GM19043 (cell line): ENCODE measurements at regions not wholly inside any gene's neighbourhood (a gene's known extent, or its start where the extent isn't known, plus 50 kb on each side); places are given as distances from the start of the nearest gene placed in this dataset.

Experiments
- ATAC-seq: cut with Tn5 transposase; IDR thresholded peaks from one replicate; pipeline ENCODE4 v1.9.1; 2021; ENCODE audit warnings: low read depth; ENCODE audit not compliant: unreplicated experiment

DNA sequence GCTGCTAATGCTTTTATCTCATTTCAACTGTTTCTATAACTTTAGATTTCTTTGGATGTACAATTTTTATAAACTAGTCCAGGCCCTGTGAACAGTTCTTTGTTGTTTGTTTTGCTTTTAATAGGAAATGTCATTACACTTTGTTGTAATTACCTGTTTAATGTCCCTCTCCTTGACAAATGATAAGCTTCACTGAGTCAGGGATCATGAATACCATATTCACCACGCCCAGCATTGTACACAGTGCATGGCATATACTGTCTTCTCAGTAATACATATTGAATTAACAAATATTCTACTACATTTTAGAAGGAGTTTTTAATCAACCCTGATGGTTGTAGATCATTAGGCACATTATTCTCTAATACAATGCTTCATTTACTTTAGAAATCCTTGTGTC lies 1105.0 kb downstream of the MAT2B start:
- no peak for ATAC-seq

DNA sequence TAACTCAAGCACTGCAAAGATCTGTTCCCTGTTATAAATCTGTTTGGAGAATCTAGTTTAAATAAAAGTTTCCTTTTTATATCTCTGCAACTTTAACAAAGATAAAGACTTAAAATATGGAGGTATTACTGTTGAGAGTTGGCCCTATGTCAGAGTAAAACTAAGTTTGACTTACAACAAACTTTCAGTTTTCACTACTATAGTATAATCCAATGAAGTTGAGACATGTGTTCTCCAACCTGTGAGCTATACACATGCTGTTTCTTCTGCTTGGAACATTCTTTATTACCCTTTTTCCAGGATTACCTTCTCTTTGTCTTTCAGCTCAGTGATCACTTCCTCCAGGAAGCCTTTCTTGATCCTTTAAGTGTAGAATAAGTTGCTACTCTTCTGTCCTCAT lies 1109.3 kb downstream of the MAT2B start:
- no peak for ATAC-seq

DNA sequence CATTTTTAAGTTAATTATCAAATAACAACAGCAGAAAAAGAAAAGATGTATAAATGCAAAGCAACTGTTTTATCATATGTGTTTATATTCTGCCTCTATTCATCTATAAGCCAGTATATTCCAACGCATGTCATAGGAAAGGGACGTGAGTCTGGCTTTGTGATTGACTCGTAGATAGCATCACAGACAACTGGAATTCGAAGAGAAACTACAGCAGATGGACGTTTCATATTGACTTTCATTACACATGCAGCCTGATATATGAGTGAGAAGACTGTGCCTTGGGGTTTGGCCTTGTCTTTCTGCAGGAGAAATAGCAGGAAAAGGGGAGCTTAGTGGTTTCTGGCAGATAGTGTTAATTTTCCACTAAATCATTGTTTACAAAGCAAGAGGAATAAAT lies 1111.9 kb downstream of the MAT2B start:
- ATAC-seq: no peak

DNA sequence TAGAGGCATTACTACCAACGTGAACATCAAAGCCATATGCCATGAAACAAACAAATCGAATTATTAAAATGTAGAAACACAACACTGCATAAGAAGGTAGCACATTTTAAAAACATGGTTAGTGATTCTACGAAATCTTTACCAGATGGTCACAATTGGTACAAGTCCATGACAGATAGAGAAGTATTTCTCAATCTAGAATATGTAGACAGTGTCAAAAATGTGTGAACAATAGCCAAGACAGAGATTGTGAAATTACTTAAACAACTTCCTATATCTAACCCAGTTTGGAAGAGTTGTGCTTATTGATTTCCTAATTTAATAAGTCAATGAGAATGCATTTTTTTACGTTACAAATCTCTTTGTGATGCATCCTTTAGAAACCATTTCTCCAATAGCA lies 1121.6 kb downstream of the MAT2B start:
- no peak for ATAC-seq

DNA sequence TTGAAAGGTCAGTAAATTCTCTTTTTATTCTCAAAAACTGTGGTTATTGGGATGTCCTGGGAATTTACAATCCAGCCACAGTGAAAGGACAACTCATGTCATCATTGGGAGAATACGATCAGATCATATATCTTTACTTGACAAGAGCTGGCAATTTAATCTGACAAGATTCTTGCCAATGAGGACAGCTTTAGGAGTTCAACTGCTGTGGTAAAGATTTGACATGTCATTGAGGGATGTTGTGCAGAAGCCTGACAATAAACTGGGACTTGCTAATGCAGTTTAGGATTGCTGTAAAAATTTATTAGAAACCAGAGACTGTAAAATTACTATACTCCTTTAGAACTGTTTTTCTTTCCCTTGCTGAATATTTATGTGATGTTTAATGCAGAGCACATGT lies 1131.0 kb downstream of the MAT2B start:
- ATAC-seq: no peak

DNA sequence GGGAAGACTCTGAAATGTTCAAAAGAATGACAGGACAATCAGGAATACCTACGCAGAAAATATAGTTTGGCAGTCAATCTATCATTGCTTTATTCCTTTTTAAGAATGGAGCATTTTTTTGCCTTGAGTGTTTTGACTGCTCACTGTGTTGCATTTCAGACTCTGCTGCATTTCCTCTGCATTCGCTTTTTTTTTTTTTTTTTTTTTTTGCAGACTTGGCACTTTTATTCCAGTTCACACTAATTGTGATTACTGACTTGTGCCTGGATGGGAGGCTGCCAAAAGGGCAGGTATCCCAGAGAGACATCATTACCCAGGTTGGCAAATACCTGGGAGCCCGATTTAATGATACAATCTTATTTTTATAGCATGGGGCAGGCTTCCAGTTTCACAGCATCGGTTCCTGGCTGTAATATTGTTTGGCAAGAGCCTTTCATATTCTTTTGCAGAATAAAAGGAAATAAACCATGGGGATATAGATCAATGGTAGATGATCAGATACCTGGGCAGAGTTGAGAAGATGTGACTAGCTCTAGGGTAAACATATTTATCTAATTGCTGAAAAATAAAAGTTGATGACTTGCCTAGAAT lies 1132.6 kb downstream of the MAT2B start:
- no peak for ATAC-seq

DNA sequence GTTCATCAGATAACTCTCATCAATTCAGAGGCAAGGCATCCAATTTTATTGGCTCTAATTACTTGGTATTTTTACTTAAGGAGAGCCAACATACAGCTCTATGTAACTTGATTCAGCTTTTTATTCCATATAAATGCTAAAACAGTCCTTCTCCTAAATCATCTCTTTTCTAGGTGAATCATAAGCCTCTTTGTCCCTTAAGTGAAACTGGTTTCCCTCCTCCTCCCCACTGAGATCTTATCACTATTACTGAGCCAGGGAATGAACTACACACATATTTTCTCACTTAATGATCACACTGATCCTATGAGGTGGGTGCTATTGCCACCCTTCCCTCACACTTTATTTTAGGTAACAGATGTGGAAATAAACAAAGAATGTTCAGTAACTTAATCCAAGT lies 1143.8 kb downstream of the MAT2B start:
- no peak for ATAC-seq

DNA sequence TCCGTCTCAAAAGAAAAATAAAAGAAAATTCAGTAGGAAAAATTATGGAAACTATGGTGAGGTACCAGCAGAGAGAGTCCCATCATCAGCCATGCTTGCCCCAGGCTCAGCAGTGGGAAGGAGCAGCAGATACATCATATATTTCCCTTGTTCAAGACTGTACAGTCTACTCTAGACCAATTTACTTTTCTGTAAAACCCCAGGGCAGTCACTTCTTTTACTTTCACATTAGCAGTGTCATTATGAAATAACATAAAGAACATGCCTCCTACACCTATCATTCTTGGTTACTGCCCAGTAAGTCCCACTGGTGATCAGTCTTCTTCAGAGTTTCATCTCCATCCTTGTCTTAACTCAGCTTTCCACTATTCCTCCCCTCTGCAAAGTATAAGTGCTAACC lies 1145.0 kb downstream of the MAT2B start:
- no peak for ATAC-seq

DNA sequence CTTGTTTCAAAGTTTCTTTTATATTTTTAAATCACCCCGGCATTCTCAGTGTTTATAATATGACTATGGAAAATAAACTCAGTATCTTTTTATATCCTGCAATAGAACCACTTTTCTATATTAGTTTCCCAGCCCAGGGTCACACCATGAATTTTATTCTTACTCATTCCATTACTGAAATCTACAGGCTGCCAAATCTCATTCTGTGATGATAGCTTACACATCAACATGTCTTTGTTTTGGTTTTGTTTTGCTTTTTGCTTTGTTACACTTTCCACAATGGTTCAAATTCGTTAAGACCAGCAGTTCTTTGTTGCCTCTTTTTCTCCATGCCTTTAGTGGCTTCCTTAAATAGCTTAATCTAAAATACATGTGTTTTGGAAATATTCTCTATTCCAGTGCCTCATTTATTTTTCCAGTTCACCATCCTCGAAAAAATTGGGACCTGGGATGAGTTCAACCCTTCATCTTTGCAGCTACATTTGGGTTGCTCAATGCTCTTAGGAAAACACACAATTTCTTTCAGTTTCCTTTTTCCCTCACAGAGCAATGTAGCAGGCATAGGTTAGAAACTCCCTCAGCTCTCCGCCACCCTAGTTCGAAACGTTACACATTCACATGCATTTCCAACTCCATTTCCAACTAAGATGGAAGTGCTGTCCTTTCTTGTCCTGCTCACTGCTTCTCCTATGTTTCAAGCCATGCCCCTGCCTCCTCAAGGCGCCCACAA lies 1146.3 kb downstream of the MAT2B start:
- ATAC-seq: no peak

DNA sequence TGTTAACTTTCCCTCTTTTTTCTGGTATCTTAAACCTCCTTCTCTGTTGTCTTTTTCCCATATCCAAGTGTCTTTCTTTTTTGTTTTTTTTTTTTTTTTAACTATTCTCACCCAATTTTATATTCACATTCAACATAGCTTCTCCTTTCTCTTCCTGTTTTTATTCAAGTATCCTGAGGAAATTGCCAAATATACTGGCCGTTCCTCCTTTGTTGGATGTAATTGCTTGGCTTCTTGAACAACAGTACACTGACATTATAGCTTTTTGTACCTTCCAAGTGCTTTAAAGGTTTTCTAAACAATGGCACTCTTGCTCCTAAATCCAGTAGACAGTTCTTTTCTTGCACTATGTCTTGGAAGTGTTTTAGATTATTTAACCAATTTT lies 1146.8 kb downstream of the MAT2B start:
- ATAC-seq: no peak

DNA sequence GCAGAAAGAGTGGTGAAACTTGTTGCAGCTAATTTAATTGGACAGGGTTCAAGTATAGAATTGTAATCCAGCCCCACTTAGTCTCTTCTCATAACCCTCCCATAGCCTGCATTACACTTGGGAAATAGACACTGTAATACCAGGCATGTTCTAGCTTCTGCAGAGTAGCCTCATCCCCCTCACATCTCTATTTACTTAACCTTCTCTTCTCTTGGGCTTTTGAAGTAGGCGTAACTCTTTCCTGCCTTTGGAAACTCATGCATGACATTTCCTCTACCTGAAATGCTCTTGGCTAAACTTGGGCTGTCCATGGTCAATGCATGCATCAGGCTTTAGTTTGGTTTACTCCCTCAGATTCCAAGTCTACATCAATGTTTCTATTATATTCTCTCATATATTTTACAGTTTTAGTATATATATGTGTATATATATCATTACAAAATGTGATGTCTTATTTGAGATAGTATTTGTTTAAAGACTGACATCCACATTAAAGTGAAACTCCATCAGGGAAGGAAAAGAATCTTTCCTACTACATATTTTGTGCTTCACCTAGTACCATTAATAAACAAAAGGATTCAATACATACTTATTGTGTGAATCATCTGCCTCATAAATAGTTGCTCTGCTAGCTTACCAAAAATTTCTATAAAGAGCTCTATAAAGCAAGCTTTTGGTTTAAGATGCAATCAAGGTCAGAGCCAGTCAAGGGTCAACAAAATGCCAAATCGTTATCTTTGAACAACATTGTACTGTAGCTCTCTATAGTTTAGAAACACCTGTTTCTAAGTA lies 1158.0 kb downstream of the MAT2B start:
- no peak for ATAC-seq

DNA sequence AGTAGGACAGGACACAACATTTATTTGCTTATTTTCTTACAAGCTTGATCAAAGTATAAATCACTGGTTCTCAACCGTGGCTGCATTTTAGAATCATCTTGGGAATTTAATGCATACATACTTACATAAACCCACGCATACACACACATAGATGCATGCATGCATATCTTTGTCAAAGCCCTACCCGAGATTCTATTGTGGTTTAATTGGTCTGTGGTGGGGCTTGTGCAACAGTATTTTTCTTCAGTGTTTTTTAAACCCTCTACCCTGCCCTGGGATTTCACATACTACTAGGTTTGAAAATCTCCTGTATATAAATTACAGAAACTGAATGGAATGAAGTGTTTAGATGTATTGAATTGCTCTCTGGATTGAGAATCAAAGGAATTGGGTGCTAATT lies 1166.2 kb downstream of the MAT2B start:
- no peak for ATAC-seq

DNA sequence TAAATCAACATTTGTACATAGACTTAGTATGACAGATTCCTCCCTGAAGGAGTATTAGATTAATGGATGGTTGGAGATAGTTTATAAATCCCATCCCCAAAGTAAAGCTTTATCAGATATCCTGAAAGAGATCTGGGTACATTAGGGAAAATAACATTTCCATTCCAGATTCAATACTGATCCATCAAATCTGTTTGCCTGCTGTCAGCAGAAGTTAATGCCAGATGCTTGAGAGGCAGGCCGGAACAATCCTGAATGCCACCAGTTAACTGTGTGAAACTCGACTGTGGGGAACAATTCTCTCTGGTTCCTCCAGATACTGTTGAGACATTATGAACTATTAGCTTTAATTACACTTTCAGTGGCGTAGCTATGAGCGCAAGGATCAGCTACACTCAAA lies 1166.8 kb downstream of the MAT2B start:
- no peak for ATAC-seq

DNA sequence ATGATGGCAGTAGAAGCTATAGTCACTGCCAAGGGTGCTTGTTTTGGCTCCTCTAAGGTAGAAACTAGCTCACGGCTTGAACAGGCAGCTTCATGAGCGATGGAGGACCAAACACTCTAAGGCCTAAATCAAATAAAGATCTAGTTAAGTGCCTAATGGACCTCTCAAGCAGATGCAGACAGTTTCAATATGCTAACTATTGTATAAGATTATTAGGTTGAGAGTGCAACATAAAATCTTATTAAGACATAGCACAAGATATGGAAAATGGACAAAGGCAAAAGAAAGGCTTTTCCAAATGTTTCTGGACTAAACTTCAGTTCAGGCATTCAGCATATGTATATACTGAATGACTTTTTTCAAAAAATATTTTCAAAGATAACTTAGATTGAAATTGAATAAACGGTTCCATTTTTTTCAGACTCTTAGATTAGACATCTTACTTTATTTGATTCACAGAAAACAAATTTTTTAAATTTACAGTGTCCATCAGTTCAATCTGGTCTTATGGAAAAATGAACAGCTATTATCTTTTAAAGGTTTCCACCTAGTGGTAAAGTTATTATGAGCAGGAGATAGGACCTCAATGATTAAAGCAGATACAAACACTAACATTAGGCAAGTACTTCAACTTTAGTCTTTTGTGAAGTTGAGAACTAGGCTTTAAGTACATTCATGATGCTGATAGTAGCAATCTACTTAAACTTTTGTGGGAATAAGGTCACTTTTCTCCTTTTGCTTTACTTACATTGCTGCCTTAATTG lies 1167.7 kb downstream of the MAT2B start:
- no peak for ATAC-seq

DNA sequence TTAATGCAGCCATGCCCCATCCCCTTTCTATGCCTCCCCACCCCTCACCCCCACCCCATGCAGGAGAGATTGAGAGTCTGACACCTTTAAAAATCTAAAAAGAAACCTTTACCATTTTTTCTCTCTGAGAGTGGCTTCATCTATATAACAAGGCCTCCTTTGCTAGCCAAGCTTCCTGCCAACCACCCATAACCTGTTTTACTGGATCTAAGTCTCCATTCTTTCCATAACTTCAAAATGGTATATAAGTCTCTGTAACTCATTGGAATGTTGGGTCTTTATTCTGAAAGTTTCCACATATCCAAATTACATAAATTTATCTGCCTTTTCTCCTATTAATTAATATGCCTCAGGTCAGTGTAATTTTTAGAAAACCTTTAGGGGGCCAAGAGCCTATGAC lies 1174.0 kb downstream of the MAT2B start:
- ATAC-seq: no peak

DNA sequence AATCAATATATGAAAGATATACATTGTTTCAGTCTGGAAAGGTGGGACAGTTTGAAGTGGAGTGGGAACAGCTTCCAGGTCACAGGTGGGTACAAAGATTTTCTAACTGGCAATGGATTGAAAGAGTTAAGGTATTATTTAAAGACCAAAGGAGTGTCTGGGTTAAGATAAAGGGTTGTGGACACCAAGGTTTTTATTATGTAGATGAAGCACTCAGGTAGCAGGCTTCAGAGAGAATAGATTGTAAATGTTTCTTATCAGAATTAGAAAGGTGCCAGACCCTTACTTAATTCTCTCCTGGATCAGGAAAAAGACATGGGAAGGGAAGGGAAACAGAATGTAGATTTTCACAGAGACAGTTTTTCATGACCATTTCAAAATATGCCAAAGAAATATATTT lies 1174.8 kb downstream of the MAT2B start:
- ATAC-seq: no peak

DNA sequence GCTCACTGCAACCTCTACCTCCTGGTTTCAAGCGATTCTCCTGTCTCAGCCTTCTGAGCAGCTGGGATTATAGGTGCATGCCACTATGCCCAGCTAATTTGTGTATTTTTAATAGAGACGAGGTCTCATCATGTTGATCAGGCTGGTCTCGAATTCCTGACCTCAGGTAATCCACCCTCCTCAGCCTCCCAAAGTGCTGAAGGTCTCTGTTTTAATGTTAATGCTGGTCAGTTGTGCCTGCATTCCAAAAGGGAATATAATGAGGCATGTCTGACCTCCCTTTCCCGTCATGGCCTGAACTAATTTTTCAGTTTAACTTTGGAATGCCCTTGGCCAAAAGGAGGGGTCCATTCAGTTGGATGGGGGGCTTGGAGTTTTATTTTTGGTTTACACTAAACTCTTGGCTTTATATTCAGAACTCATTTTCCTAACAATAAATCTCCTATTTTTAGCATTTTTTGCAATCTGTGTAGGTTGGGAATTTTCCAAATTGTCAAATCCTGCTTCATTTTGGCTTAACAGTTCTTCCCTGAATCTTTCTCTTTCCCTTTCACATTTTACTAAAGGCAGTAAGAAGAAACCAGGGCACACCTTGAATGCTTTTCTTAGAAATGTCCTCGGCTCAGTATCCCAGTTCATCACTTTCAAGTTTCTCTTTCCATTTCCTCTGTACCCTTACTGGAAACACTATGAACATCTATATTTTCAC lies 1175.5 kb downstream of the MAT2B start:
- no peak for ATAC-seq

DNA sequence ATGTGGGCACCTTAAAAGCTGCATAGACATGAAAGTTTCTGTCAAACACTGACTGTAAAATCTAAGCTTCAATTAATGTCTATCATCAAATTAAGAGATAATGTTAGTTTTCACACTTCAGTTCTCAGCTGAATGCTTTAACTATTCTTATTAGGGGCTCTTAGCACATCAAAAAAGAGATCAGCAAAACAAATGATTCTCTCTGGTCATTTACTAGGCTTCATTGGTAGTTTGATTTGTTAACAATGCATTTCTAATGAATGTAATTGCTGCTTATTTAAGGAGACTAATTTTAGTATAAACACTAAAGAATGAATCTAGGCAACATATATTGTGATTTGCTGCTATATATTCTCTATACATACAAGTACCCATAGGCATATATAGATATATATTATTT lies 1182.0 kb downstream of the MAT2B start:
- ATAC-seq: no peak

DNA sequence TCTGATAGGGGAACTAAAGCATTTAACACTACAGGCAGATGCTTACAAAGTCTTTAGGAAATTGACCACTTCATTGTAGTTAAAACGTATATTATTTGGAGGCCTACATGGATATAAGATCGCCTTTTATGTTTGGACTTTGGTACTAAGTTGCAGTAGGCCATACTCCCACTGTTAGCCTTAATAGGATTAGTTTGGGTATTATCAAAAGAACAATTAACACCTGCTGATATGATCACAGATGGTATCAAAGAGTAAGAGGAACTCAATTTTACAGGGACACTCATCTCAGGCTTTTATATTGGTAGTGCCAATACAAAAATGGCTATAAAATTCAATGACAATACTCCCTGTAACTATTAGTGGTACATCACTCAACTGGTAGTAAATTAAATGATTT lies 1183.0 kb downstream of the MAT2B start:
- ATAC-seq: no peak

DNA sequence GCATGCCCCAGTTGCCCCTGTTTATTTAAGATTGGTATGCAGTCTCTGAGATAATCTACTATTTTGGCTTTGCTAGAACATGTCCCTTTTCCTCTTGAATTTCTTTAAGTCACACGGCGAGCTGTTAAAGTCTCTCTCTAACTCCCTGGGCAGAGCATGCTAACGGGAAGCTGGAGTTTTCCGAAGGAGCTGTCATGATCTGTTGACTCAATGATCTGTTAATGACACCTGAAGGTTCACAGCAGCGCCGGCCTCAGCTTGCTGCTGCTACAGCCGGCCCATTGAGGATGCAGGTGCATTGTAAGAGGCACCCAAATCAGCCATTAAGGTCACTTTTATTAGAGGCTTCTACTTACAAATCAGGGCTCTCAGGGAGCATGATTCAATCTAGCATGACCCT lies 1203.4 kb downstream of the MAT2B start:
- ATAC-seq: no peak

DNA sequence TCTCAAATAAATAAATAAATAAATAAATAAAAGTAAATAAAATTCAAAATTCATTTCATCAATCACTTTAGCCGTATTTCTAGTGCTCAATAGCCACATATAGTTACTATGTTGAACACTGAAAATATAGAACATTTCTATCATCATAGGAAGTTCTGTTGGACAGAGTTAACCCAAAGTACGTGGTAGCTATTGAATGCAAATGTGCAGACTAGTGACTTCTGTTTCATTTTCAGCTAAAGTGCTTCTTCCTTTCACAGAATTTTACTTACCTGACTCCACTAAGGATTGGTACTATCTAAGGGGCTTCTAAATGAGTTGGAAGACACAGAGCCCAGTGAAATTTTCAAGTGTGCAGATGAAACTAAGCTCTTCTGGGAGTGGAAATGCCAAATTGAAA lies 1208.3 kb downstream of the MAT2B start:
- no peak for ATAC-seq
